Astrocyte (in vitro differentiated cells and primary cell): ENCODE measurements at regions not wholly inside any gene's neighbourhood (a gene's known extent, or its start where the extent isn't known, plus 50 kb on each side); places are given as distances from the start of the nearest gene placed in this dataset.

Source experiments
- CTCF ChIP-seq: IDR thresholded peaks from 2 replicates; pipeline ENCODE4 v1.5.1; 2011; ENCODE audit warnings: low read depth, mild to moderate bottlenecking, inconsistent platforms, low read length, moderate library complexity; ENCODE audit not compliant: insufficient read depth
- EZH2 ChIP-seq: IDR thresholded peaks from 2 replicates; pipeline ENCODE4 v1.6.1; 2012; ENCODE audit warnings: mild to moderate bottlenecking, low read length, inconsistent platforms; ENCODE audit not compliant: insufficient read depth

GRCh38 chr12:29072631-29073030, 76.4 kb upstream of the FAR2 start:
- TF ChIP-seq CTCF (no peak), EZH2 (no peak)
